Mesendoderm (in vitro differentiated cells): ENCODE measurements at regions not wholly inside any gene's neighbourhood (a gene's known extent, or its start where the extent isn't known, plus 50 kb on each side); places are given as distances from the start of the nearest gene placed in this dataset.
"Not testable (repeated sequence)": the region's sequence is repeated elsewhere in the genome, so short reads cannot be mapped to it uniquely, and the experiment has no call there.

Experiments
- DNase-seq: peaks from one replicate; pipeline ENCODE4 v3.0.0; 2013
- H2AK5ac ChIP-seq: 2 replicates; pipeline ENCODE4 v1.6.1; 2013; ENCODE audit warnings: low read length, inconsistent platforms
- H2BK120ac ChIP-seq: 2 replicates; pipeline ENCODE4 v1.6.1; 2013; ENCODE audit warnings: low read depth, mild to moderate bottlenecking, low read length, moderate library complexity, mixed read lengths
- H2BK15ac ChIP-seq: replicated peaks from 2 replicates; pipeline ENCODE4 v1.6.1; 2013; ENCODE audit warnings: low read depth, mild to moderate bottlenecking, moderate library complexity
- H2BK5ac ChIP-seq: 2 replicates; pipeline ENCODE4 v1.6.1; 2013; ENCODE audit warnings: low read length, inconsistent platforms
- H3K18ac ChIP-seq: 2 replicates; pipeline ENCODE4 v1.6.1; 2013; ENCODE audit warnings: mild to moderate bottlenecking, low read length, mixed read lengths
- H3K23ac ChIP-seq: one replicate; pipeline ENCODE4 v1.6.1; 2013; ENCODE audit warnings: low read length
- H3K27ac ChIP-seq: 2 replicates; pipeline ENCODE4 v1.5.1; 2013; ENCODE audit warnings: low read depth, mild to moderate bottlenecking, inconsistent platforms, low read length, moderate library complexity
- H3K27me3 ChIP-seq: 2 replicates; pipeline ENCODE4 v1.6.1; 2013; ENCODE audit warnings: low read length, control low read depth, mild to moderate bottlenecking, inconsistent platforms; ENCODE audit not compliant: insufficient read depth, poor library complexity
- H3K36me3 ChIP-seq: 2 replicates; pipeline ENCODE4 v1.6.1; 2013; ENCODE audit warnings: low read length, inconsistent platforms; ENCODE audit not compliant: control insufficient read depth, insufficient read depth
- H3K4ac ChIP-seq: one replicate; pipeline ENCODE4 v1.6.1; 2013; ENCODE audit warnings: low read depth, mild to moderate bottlenecking, low read length, moderate library complexity
- H3K4me1 ChIP-seq: 2 replicates; pipeline ENCODE4 v1.6.1; 2013; ENCODE audit warnings: low read depth, low read length, inconsistent platforms; ENCODE audit not compliant: control insufficient read depth
- H3K4me2 ChIP-seq: 2 replicates; pipeline ENCODE4 v1.6.1; 2013; ENCODE audit warnings: low read length
- H3K4me3 ChIP-seq: 2 replicates; pipeline ENCODE4 v1.5.1; 2013; ENCODE audit warnings: mild to moderate bottlenecking, low read length
- H3K56ac ChIP-seq: one replicate; pipeline ENCODE4 v1.6.1; 2013; ENCODE audit warnings: low read length
- H3K79me1 ChIP-seq: 2 replicates; pipeline ENCODE4 v1.6.1; 2013; ENCODE audit warnings: low read length, inconsistent platforms
- H3K79me2 ChIP-seq: 2 replicates; pipeline ENCODE4 v1.6.1; 2013; ENCODE audit warnings: mild to moderate bottlenecking, low read length; ENCODE audit not compliant: control insufficient read depth, insufficient read depth
- H3K9ac ChIP-seq: 2 replicates; pipeline ENCODE4 v1.6.1; 2013; ENCODE audit warnings: low read length, inconsistent platforms
- H4K5ac ChIP-seq: one replicate; pipeline ENCODE4 v1.6.1; 2013; ENCODE audit warnings: low read length
- H4K8ac ChIP-seq: one replicate; pipeline ENCODE4 v1.6.1; 2013; ENCODE audit warnings: low read depth, mild to moderate bottlenecking, control low read depth, low read length, moderate library complexity
- WGBS: extraction: QIAGEN DNeasy Blood & Tissue Kit; methylation state at CpG from one replicate; pipeline ENCODE4 v1.1.7; 2013; ENCODE audit warnings: low lambda C conversion rate, missing lambda C conversion rate; ENCODE audit not compliant: insufficient coverage; ENCODE audit errors: extremely low coverage; 5-methylcytosine and 5-hydroxymethylcytosine counted together

GRCh38 chr22:48819961-48820360, 1007.7 kb downstream of the BRD1 start:
- no peak overlapping the region for H3K4ac ChIP-seq
- H3K18ac ChIP-seq, result no peak overlapping the region
- H4K5ac ChIP-seq, result no peak overlapping the region
- H2AK5ac ChIP-seq, result no peak overlapping the region
- H3K79me1 ChIP-seq, result no peaks in the 10 kb centered on the region
- H3K4me1 ChIP-seq, result no peaks in the 10 kb centered on the region
- H3K4me2 ChIP-seq, result no peak overlapping the region
- no peaks in the 10 kb centered on the region for H3K79me2 ChIP-seq
- no peak overlapping the region for H3K56ac ChIP-seq
- no peak for DNase-seq
- no peaks in the 10 kb centered on the region for H3K36me3 ChIP-seq
- no peak overlapping the region for H2BK15ac ChIP-seq
- H3K4me3 ChIP-seq, result no peak overlapping the region
- no peak overlapping the region for H3K27ac ChIP-seq
- no peak overlapping the region for H4K8ac ChIP-seq
- no peak overlapping the region for H2BK120ac ChIP-seq
- no CpG with 5 or more reads among the region's 13 CpGs for WGBS
- H2BK5ac ChIP-seq, result no peak overlapping the region
- H3K9ac ChIP-seq, result no peak overlapping the region
- no peak overlapping the region for H3K23ac ChIP-seq
- H3K27me3 ChIP-seq, result no peaks in the 10 kb centered on the region

- no peak overlapping the region for H3K9ac ChIP-seq
- no peak overlapping the region for H4K5ac ChIP-seq
- H3K27ac ChIP-seq, result no peak overlapping the region
- H2BK5ac ChIP-seq, result no peak overlapping the region
- H3K56ac ChIP-seq, result no peak overlapping the region
- no CpG with 5 or more reads among the region's 16 CpGs for WGBS
- no peaks in the 10 kb centered on the region for H3K79me2 ChIP-seq
- H3K27me3 ChIP-seq, result no peaks in the 10 kb centered on the region
- H2BK15ac ChIP-seq, result no peak overlapping the region
- no peak overlapping the region for H4K8ac ChIP-seq
- no peaks in the 10 kb centered on the region for H3K4me1 ChIP-seq
- no peak overlapping the region for H3K4ac ChIP-seq
- H3K79me1 ChIP-seq, result no peaks in the 10 kb centered on the region
- no peak overlapping the region for H2BK120ac ChIP-seq
- H3K18ac ChIP-seq, result no peak overlapping the region
- H3K4me2 ChIP-seq, result no peak overlapping the region
- no peaks in the 10 kb centered on the region for H3K36me3 ChIP-seq
- no peak overlapping the region for H3K23ac ChIP-seq
- no peak overlapping the region for H3K4me3 ChIP-seq
- no peak for DNase-seq
- H2AK5ac ChIP-seq, result no peak overlapping the region
Measured at GRCh38 chr22:48819232-48819631, 1008.4 kb downstream of the BRD1 start.

- not testable (repeated sequence) for H3K27ac ChIP-seq, H4K5ac ChIP-seq, H2AK5ac ChIP-seq, H2BK120ac ChIP-seq, H4K8ac ChIP-seq, H3K4me2 ChIP-seq, H3K79me1 ChIP-seq, H3K4me3 ChIP-seq, H3K79me2 ChIP-seq, H3K4me1 ChIP-seq, DNase-seq, H3K56ac ChIP-seq, H3K9ac ChIP-seq, H3K27me3 ChIP-seq, H2BK15ac ChIP-seq, H3K36me3 ChIP-seq, H3K18ac ChIP-seq, H2BK5ac ChIP-seq, H3K23ac ChIP-seq, H3K4ac ChIP-seq
- no CpG with 5 or more reads among the region's 10 CpGs for whole genome bisulfite sequencing
Measured at GRCh38 chr22:48817491-48817890, 1010.2 kb downstream of the BRD1 start.

GRCh38 chr22:48811885-48812284, 1015.8 kb downstream of the BRD1 start:
- DNase-seq, result no peak
- Histone ChIP-seq H3K4ac (no peak overlapping the region), H3K56ac (no peak overlapping the region), H3K4me3 (no peak overlapping the region), H3K79me1 (no peaks in the 10 kb centered on the region), H2BK15ac (no peak overlapping the region), H4K5ac (no peak overlapping the region), H3K9ac (no peak overlapping the region), H3K23ac (no peak overlapping the region), H3K4me1 (no peaks in the 10 kb centered on the region), H2BK5ac (no peak overlapping the region), H2BK120ac (no peak overlapping the region), H3K18ac (no peak overlapping the region), H3K4me2 (no peak overlapping the region), H3K27me3 (no peaks in the 10 kb centered on the region), H3K79me2 (no peaks in the 10 kb centered on the region), H2AK5ac (no peak overlapping the region), H3K36me3 (no peaks in the 10 kb centered on the region), H4K8ac (no peak overlapping the region), H3K27ac (no peak overlapping the region)
- no CpG with 5 or more reads among the region's 7 CpGs for WGBS

GRCh38 chr22:48808038-48808960, 1019.4 kb downstream of the BRD1 start:
- H4K8ac ChIP-seq, result no peak overlapping the region
- no peak overlapping the region for H3K4ac ChIP-seq
- H3K4me1 ChIP-seq, result no peaks in the 10 kb centered on the region
- WGBS, result no CpG with 5 or more reads among the region's 7 CpGs
- no peak for DNase-seq
- no peak overlapping the region for H4K5ac ChIP-seq
- H3K79me2 ChIP-seq, result no peaks in the 10 kb centered on the region
- no peaks in the 10 kb centered on the region for H3K36me3 ChIP-seq
- H2BK5ac ChIP-seq, result no peak overlapping the region
- H3K56ac ChIP-seq, result no peak overlapping the region
- no peak overlapping the region for H3K18ac ChIP-seq
- no peak overlapping the region for H3K9ac ChIP-seq
- H3K23ac ChIP-seq, result no peak overlapping the region
- H3K27ac ChIP-seq, result no peak overlapping the region
- H2BK120ac ChIP-seq, result no peak overlapping the region
- no peak overlapping the region for H2AK5ac ChIP-seq
- H2BK15ac ChIP-seq, result no peak overlapping the region
- H3K4me2 ChIP-seq, result no peak overlapping the region
- no peaks in the 10 kb centered on the region for H3K27me3 ChIP-seq
- no peaks in the 10 kb centered on the region for H3K79me1 ChIP-seq
- no peak overlapping the region for H3K4me3 ChIP-seq

GRCh38 chr22:48807155-48807554, 1020.5 kb downstream of the BRD1 start:
- Histone ChIP-seq H2AK5ac (no peak overlapping the region), H4K5ac (no peak overlapping the region), H3K23ac (no peak overlapping the region), H3K79me2 (no peaks in the 10 kb centered on the region), H3K79me1 (no peaks in the 10 kb centered on the region), H3K4me1 (no peaks in the 10 kb centered on the region), H2BK5ac (no peak overlapping the region), H3K9ac (no peak overlapping the region), H3K4ac (no peak overlapping the region), H3K4me2 (no peak overlapping the region), H3K27ac (no peak overlapping the region), H3K56ac (no peak overlapping the region), H3K27me3 (no peaks in the 10 kb centered on the region), H2BK120ac (no peak overlapping the region), H3K36me3 (no peaks in the 10 kb centered on the region), H4K8ac (no peak overlapping the region), H3K4me3 (no peak overlapping the region), H3K18ac (no peak overlapping the region), H2BK15ac (no peak overlapping the region)
- WGBS, result no CpG with 5 or more reads among the region's 17 CpGs
- DNase-seq, result no peak
